22Rv1 (cell line): ENCODE measurements at regions not wholly inside any gene's neighbourhood (a gene's known extent, or its start where the extent isn't known, plus 50 kb on each side); places are given as distances from the start of the nearest gene placed in this dataset.

Experiments
- CTCF ChIP-seq: fragments of 450-650 bp; IDR thresholded peaks from 2 replicates; pipeline ENCODE4 v1.5.1; 2017; ENCODE audit warnings: mild to moderate bottlenecking
- ZFX ChIP-seq: fragments of 450-650 bp; IDR thresholded peaks from 2 replicates; pipeline ENCODE4 v1.6.1; 2017; ENCODE audit warnings: antibody characterized with exemption, borderline replicate concordance

GRCh38 chr12:69105101-69105962, 134.0 kb upstream of the CPSF6 start:
- TF ChIP-seq CTCF (no peak), ZFX (no peak)
